HL-60 (cell line): ENCODE measurements at regions not wholly inside any gene's neighbourhood (a gene's known extent, or its start where the extent isn't known, plus 50 kb on each side); places are given as distances from the start of the nearest gene placed in this dataset.

Experiments
- DNase-seq, 2 experiments: peaks; one replicate each; pipeline ENCODE4 v3.0.0-alpha.2; 2010 to 2020; ENCODE audit warnings: low read depth in 1 of 2, low spot score in 1 of 2
- H3K27ac ChIP-seq: fragments of 250-450 bp; sonication (Bioruptor Pico); replicated peaks from 2 replicates; pipeline ENCODE4 v1.5.1; 2020; ENCODE audit warnings: mild to moderate bottlenecking, moderate library complexity
- H3K27me3 ChIP-seq: fragments of 250-450 bp; sonication (Bioruptor Pico); 2 replicates; pipeline ENCODE4 v1.5.1; 2021; ENCODE audit warnings: mild to moderate bottlenecking, moderate library complexity; ENCODE audit not compliant: insufficient read depth, poor library complexity, severe bottlenecking
- H3K4me3 ChIP-seq: replicated peaks from 2 replicates; pipeline ENCODE4 v1.5.1; 2011; ENCODE audit warnings: mild to moderate bottlenecking, control low read depth, low read length; ENCODE audit not compliant: insufficient read depth
- GABPA ChIP-seq: IDR thresholded peaks from 2 replicates; pipeline ENCODE4 v1.6.1; 2012; ENCODE audit warnings: low read depth
- POLR2AphosphoS5 ChIP-seq: IDR thresholded peaks from 2 replicates; pipeline ENCODE4 v1.6.1; 2012; ENCODE audit warnings: low read depth
- SPI1 ChIP-seq: IDR thresholded peaks from 2 replicates; pipeline ENCODE4 v1.6.1; 2012; ENCODE audit warnings: low read depth, mild to moderate bottlenecking, borderline replicate concordance
- TF ChIP-seq, protein P1 (sequence below): IDR thresholded peaks from one replicate; pipeline ENCODE4 v1.5.1; 2011; ENCODE audit warnings: low read length, control low read depth, inconsistent platforms; ENCODE audit not compliant: insufficient read depth
- TF ChIP-seq, protein P2 (sequence below): IDR thresholded peaks from 2 replicates; pipeline ENCODE4 v1.6.1; 2012; ENCODE audit warnings: low read depth; ENCODE audit not compliant: insufficient replicate concordance

DNA sequence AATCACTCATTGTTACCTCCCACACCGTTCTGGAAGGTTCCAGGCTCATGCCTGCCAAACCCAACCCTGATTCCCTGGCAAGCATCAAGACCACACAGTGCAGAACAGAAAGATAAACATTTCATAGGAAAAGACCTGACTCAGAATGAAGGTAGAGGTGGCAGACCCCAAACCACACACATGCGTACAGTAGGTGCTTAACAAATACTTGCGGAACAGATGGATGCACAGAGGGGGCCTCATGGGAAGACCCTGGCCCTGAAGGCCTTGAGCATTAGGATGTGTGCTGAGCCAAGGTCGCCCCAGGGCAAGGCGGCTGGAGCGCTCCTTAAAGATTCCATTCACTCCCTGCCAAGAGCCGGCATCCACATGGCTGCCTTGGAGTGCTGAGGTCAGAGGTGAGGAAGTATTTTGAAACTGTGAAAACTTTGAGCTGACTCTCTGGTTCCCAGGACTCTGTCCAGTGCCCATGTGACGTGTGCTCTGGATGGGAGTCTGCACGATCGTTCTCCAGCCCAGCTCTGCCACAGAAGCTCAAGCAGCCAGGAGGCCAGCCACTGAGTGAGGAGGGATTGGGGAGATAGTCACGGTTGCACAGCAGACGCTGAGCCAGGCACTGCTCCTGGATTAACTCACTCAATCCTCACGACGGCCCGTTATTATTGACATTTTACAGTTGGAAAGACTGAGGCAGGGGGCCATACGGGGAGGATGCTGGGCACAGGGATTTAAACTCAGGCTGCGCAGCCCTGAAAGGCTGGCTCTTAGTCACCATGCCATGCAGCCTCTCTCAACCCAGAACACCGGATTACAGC is 65.5 kb upstream of the AFDN start:
- H3K27ac ChIP-seq, result no peak overlapping the region
- H3K27me3 ChIP-seq, result no peaks in the 10 kb centered on the region
- no peak overlapping the region for H3K4me3 ChIP-seq
- TF ChIP-seq POLR2AphosphoS5 (no peak), SPI1 (no peak), GABPA (no peak)
- TF ChIP-seq, protein P1, sequence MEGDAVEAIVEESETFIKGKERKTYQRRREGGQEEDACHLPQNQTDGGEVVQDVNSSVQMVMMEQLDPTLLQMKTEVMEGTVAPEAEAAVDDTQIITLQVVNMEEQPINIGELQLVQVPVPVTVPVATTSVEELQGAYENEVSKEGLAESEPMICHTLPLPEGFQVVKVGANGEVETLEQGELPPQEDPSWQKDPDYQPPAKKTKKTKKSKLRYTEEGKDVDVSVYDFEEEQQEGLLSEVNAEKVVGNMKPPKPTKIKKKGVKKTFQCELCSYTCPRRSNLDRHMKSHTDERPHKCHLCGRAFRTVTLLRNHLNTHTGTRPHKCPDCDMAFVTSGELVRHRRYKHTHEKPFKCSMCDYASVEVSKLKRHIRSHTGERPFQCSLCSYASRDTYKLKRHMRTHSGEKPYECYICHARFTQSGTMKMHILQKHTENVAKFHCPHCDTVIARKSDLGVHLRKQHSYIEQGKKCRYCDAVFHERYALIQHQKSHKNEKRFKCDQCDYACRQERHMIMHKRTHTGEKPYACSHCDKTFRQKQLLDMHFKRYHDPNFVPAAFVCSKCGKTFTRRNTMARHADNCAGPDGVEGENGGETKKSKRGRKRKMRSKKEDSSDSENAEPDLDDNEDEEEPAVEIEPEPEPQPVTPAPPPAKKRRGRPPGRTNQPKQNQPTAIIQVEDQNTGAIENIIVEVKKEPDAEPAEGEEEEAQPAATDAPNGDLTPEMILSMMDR, result no peak
- TF ChIP-seq, protein P2, sequence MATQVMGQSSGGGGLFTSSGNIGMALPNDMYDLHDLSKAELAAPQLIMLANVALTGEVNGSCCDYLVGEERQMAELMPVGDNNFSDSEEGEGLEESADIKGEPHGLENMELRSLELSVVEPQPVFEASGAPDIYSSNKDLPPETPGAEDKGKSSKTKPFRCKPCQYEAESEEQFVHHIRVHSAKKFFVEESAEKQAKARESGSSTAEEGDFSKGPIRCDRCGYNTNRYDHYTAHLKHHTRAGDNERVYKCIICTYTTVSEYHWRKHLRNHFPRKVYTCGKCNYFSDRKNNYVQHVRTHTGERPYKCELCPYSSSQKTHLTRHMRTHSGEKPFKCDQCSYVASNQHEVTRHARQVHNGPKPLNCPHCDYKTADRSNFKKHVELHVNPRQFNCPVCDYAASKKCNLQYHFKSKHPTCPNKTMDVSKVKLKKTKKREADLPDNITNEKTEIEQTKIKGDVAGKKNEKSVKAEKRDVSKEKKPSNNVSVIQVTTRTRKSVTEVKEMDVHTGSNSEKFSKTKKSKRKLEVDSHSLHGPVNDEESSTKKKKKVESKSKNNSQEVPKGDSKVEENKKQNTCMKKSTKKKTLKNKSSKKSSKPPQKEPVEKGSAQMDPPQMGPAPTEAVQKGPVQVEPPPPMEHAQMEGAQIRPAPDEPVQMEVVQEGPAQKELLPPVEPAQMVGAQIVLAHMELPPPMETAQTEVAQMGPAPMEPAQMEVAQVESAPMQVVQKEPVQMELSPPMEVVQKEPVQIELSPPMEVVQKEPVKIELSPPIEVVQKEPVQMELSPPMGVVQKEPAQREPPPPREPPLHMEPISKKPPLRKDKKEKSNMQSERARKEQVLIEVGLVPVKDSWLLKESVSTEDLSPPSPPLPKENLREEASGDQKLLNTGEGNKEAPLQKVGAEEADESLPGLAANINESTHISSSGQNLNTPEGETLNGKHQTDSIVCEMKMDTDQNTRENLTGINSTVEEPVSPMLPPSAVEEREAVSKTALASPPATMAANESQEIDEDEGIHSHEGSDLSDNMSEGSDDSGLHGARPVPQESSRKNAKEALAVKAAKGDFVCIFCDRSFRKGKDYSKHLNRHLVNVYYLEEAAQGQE, result no peak
- no peak for DNase-seq

DNA sequence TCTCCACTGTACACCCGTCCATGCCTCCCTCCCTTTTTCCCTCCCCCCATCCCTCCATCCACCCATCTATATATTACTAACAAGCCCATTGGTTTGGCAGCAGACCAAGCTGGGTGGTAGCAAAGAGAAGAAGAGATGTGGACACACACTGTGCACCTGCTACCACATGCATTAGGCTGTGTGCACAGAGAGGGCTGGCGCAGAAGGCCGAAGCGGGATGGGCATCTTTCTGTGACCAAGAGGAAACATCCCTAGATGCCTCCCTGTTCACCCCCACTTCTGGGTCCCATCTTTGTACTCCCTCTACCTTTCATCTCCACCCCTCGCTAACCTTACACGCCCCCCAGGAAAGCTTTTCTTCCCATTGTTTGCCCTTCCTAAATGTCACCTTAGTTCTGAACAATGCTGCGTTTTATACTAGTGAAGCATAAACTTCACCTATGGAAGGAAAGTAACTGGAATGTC is 64.9 kb upstream of the AFDN start:
- DNase-seq, result no peak

DNA sequence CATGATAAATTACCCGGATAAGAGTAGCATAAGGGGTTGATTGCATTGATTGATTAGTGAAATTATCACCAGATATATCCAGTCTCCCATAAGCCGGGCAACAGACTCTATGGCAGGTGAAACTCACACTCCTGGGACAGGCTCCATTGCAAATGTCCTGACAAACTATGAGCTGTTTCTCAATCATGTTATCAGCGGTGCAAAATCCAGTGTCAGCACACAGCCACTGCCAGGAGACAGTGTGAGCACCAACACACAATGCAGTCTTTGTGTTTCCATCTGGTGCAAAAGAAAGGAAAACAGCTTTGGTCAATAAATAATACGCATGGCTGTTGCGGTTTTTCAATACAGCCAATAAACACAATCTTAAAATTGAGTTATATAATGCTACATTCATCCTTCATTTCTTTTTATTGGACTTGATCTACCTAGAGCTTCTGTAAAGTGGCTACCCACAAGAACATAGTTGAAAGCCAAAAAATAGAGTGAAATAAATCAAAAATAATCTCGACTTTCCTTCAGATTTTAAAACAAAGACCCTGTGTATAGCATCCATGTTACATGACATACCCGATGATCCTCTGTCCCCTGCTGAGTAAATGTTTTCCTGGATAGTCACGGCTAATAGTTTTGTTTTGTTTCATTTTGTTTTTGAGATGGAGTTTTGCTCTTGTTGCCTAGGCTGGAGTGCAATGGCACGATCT is 64.3 kb upstream of the AFDN start:
- H3K27ac ChIP-seq, result no peak overlapping the region
- no peak overlapping the region for H3K4me3 ChIP-seq
- DNase-seq, result no peak
- TF ChIP-seq POLR2AphosphoS5, result no peak
- no peak for TF ChIP-seq GABPA
- TF ChIP-seq, protein P1, result no peak
- TF ChIP-seq, protein P2, result no peak
- no peak for TF ChIP-seq SPI1
- H3K27me3 ChIP-seq, result no peaks in the 10 kb centered on the region

More for the DNA sequence above, 64.9 kb upstream of the AFDN start:
- TF ChIP-seq, protein P1, result no peak
- no peak for TF ChIP-seq POLR2AphosphoS5
- TF ChIP-seq GABPA, result no peak
- TF ChIP-seq, protein P2, result no peak
- no peak overlapping the region for H3K27ac ChIP-seq
- H3K4me3 ChIP-seq, result no peak overlapping the region
- H3K27me3 ChIP-seq, result no peaks in the 10 kb centered on the region
